SK-N-SH treated with all-trans-retinoic acid at 6 μM for 48 hours (cell line): ENCODE measurements at regions not wholly inside any gene's neighbourhood (a gene's known extent, or its start where the extent isn't known, plus 50 kb on each side); places are given as distances from the start of the nearest gene placed in this dataset.

Experiments
- CSDC2 ChIP-seq: fragments of 250-450 bp; sonication (Bioruptor Pico); IDR thresholded peaks from 2 replicates; pipeline ENCODE4 v1.5.0; 2020; ENCODE audit warnings: mild to moderate bottlenecking, moderate library complexity
- RARB ChIP-seq: fragments of 250-450 bp; sonication (Bioruptor Pico); IDR thresholded peaks from 2 replicates; pipeline ENCODE4 v1.8.0; 2021; ENCODE audit warnings: mild to moderate bottlenecking, moderate library complexity
- TOX ChIP-seq: fragments of 250-450 bp; sonication (Bioruptor Pico); IDR thresholded peaks from 2 replicates; pipeline ENCODE4 v1.8.0; 2021; ENCODE audit warnings: mild to moderate bottlenecking, moderate library complexity, borderline replicate concordance
- ZFP3 ChIP-seq: fragments of 250-450 bp; sonication (Bioruptor Pico); IDR thresholded peaks from 2 replicates; pipeline ENCODE4 v1.5.0; 2020; ENCODE audit warnings: mild to moderate bottlenecking, moderate library complexity
- ZFP30 ChIP-seq: fragments of 450-650 bp; formaldehyde crosslinking; IDR thresholded peaks from 2 replicates; pipeline ENCODE4 v1.5.0; 2022; ENCODE audit warnings: mild to moderate bottlenecking, moderate library complexity
- ZNF565 ChIP-seq: fragments of 450-650 bp; formaldehyde crosslinking; conservative IDR thresholded peaks from 2 replicates; pipeline ENCODE4 v1.5.0; 2020; ENCODE audit warnings: low read depth, mild to moderate bottlenecking, moderate library complexity
- TF ChIP-seq, protein P1 (sequence below): fragments of 250-450 bp; sonication (Bioruptor Pico); IDR thresholded peaks from 2 replicates; pipeline ENCODE4 v1.8.0; 2020; ENCODE audit warnings: mild to moderate bottlenecking, moderate library complexity, borderline replicate concordance
- TF ChIP-seq, protein P2 (sequence below): fragments of 250-450 bp; sonication (Bioruptor Pico); IDR thresholded peaks from 2 replicates; pipeline ENCODE4 v1.5.1; 2021; ENCODE audit warnings: mild to moderate bottlenecking, moderate library complexity
- TF ChIP-seq, protein P3 (sequence below): fragments of 250-450 bp; sonication (Bioruptor Pico); IDR thresholded peaks from 2 replicates; pipeline ENCODE4 v1.5.1; 2020; ENCODE audit warnings: low read depth, mild to moderate bottlenecking, moderate library complexity

DNA sequence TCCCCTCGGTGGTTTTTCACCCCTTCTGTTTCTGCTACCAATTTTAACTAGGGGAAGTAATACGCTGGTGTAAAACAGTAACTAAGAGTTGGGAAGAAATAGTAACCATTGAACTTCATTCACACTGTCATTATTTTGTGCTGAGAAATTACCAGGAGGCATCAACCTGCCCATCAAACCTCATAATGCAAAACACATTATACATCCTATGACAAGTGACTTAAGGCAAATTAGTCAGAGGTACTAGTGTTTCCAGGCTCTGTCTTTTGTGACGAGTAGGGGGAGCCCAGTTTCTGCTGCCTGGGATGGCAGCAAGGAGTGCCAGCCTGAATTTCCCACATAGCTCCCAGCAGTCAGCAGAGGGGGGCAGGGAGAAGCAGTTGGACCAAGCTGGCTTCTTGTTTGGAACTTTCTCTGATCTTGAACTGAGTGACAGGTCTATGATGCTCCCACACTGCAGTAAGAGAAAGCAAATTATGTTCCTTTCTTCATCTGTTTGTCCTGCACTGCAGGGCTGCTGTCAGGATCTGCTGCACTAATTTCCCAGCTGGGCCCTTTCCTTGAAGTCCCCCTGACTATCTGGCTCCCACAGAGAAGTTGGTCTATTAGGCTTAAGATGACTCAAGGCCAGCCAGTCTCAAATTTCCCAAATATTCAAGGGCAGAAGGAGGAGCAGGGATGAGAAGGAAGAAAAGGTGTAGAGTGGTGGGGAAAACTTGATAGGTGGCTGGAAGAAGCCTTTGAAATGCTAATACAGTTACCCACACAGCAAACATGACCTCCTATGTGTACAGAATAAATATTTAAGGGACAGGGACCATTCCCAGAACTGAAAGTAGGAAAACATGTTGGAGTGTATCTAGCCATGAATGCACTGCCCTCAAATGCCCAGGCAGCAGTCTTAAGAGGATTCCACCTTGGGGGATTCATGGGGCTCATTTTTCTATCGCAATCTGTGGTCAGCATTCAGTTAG lies 322.8 kb downstream of the SEC16B start:
- TF ChIP-seq, protein P1, sequence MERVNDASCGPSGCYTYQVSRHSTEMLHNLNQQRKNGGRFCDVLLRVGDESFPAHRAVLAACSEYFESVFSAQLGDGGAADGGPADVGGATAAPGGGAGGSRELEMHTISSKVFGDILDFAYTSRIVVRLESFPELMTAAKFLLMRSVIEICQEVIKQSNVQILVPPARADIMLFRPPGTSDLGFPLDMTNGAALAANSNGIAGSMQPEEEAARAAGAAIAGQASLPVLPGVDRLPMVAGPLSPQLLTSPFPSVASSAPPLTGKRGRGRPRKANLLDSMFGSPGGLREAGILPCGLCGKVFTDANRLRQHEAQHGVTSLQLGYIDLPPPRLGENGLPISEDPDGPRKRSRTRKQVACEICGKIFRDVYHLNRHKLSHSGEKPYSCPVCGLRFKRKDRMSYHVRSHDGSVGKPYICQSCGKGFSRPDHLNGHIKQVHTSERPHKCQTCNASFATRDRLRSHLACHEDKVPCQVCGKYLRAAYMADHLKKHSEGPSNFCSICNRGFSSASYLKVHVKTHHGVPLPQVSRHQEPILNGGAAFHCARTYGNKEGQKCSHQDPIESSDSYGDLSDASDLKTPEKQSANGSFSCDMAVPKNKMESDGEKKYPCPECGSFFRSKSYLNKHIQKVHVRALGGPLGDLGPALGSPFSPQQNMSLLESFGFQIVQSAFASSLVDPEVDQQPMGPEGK (CRISPR knock-in tag): no peak
- TF ChIP-seq CSDC2 (CRISPR knock-in tag): no peak
- TF ChIP-seq ZFP30: no peak
- no peak for TF ChIP-seq ZFP3 (CRISPR knock-in tag)
- TF ChIP-seq, protein P2, sequence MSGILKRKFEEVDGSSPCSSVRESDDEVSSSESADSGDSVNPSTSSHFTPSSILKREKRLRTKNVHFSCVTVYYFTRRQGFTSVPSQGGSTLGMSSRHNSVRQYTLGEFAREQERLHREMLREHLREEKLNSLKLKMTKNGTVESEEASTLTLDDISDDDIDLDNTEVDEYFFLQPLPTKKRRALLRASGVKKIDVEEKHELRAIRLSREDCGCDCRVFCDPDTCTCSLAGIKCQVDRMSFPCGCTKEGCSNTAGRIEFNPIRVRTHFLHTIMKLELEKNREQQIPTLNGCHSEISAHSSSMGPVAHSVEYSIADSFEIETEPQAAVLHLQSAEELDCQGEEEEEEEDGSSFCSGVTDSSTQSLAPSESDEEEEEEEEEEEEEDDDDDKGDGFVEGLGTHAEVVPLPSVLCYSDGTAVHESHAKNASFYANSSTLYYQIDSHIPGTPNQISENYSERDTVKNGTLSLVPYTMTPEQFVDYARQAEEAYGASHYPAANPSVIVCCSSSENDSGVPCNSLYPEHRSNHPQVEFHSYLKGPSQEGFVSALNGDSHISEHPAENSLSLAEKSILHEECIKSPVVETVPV: no peak
- TF ChIP-seq RARB (CRISPR knock-in tag): no peak
- TF ChIP-seq, protein P3, sequence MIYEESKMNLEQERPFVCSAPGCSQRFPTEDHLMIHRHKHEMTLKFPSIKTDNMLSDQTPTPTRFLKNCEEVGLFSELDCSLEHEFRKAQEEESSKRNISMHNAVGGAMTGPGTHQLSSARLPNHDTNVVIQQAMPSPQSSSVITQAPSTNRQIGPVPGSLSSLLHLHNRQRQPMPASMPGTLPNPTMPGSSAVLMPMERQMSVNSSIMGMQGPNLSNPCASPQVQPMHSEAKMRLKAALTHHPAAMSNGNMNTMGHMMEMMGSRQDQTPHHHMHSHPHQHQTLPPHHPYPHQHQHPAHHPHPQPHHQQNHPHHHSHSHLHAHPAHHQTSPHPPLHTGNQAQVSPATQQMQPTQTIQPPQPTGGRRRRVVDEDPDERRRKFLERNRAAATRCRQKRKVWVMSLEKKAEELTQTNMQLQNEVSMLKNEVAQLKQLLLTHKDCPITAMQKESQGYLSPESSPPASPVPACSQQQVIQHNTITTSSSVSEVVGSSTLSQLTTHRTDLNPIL (CRISPR knock-in tag): no peak
- no peak for TF ChIP-seq ZNF565 (CRISPR knock-in tag)
- TF ChIP-seq TOX: no peak
